Fibroblast of skin of back (primary cell): ENCODE measurements at regions not wholly inside any gene's neighbourhood (a gene's known extent, or its start where the extent isn't known, plus 50 kb on each side); places are given as distances from the start of the nearest gene placed in this dataset.

Source experiments
- DNase-seq: peaks from one replicate; pipeline ENCODE4 v3.0.0-alpha.2; 2013

GRCh38 chr12:60930151-60930550, 1330.1 kb upstream of the USP15 start:
- no peak for DNase-seq

GRCh38 chr12:60935981-60936761, 1324.0 kb upstream of the USP15 start:
- DNase-seq, result no peak

GRCh38 chr12:60947533-60947932, 1312.7 kb upstream of the USP15 start:
- no peak for DNase-seq

- DNase-seq, result no peak
These were observed 1293.1 kb upstream of the USP15 start for GRCh38 chr12:60967128-60967527.

- DNase-seq, result no peak
These were observed 1282.2 kb upstream of the USP15 start for GRCh38 chr12:60977966-60978365.

GRCh38 chr12:60980558-60980957, 1279.6 kb upstream of the USP15 start:
- DNase-seq, result no peak

GRCh38 chr12:60981473-60981872, 1278.7 kb upstream of the USP15 start:
- no peak for DNase-seq

GRCh38 chr12:60992087-60992486, 1268.1 kb upstream of the USP15 start:
- DNase-seq, result no peak

- no peak for DNase-seq
These were observed 1264.9 kb upstream of the USP15 start for GRCh38 chr12:60995256-60995825.

GRCh38 chr12:60997869-60998378, 1262.3 kb upstream of the USP15 start:
- DNase-seq, result no peak

GRCh38 chr12:61009192-61009591, 1251.0 kb upstream of the USP15 start:
- DNase-seq, result no peak

- no peak for DNase-seq
These were observed 1248.3 kb upstream of the USP15 start for GRCh38 chr12:61011767-61012423.

GRCh38 chr12:61018571-61018970, 1241.6 kb upstream of the USP15 start:
- no peak for DNase-seq

- DNase-seq, result no peak
These were observed 1237.0 kb upstream of the USP15 start for GRCh38 chr12:61023231-61023630.

GRCh38 chr12:61029516-61029915, 1230.7 kb upstream of the USP15 start:
- DNase-seq, result no peak

- no peak for DNase-seq
These were observed 1222.4 kb upstream of the USP15 start for GRCh38 chr12:61037792-61038191.

- DNase-seq, result no peak
These were observed 1216.4 kb upstream of the USP15 start for GRCh38 chr12:61043838-61044237.

GRCh38 chr12:61044766-61045165, 1215.4 kb upstream of the USP15 start:
- DNase-seq, result no peak

- DNase-seq, result no peak
These were observed 1189.4 kb upstream of the USP15 start for GRCh38 chr12:61070640-61071414.

GRCh38 chr12:61072717-61073116, 1187.5 kb upstream of the USP15 start:
- DNase-seq, result peak; percentile 12

GRCh38 chr12:61095111-61095510, 1165.1 kb upstream of the USP15 start:
- DNase-seq, result peak; percentile 72

- DNase-seq, result no peak
These were observed 1162.1 kb upstream of the USP15 start for GRCh38 chr12:61098031-61098580.

GRCh38 chr12:61107118-61107517, 1153.1 kb upstream of the USP15 start:
- DNase-seq, result no peak
